NCI-H345 treated with DMSO at 0.1 percent for 48 hours (cell line): ENCODE measurements at regions not wholly inside any gene's neighbourhood (a gene's known extent, or its start where the extent isn't known, plus 50 kb on each side); places are given as distances from the start of the nearest gene placed in this dataset.
A peak's percentile ranks its signal among the peaks of the same experiment; 100 is the strongest.

Experiments used
- DNase-seq: peaks from one replicate; lab custom pipeline; 2025; ENCODE audit not compliant: unreplicated experiment; lab: John Stamatoyannopoulos, UW

GRCh38 chr4:62913065-62913464, 1496.2 kb downstream of the TECRL start:
- DNase-seq, result no peak

GRCh38 chr4:62912531-62912930, 1496.7 kb downstream of the TECRL start:
- peak; percentile 46 for DNase-seq

GRCh38 chr4:62909238-62909637, 1500.0 kb downstream of the TECRL start:
- no peak for DNase-seq

GRCh38 chr4:62901101-62901500, 1508.1 kb downstream of the TECRL start:
- DNase-seq, result no peak

- DNase-seq, result no peak
These were observed 1509.4 kb downstream of the TECRL start for GRCh38 chr4:62899646-62900364.

GRCh38 chr4:62898115-62898514, 1511.1 kb downstream of the TECRL start:
- no peak for DNase-seq

GRCh38 chr4:62896721-62897120, 1512.5 kb downstream of the TECRL start:
- no peak for DNase-seq

- DNase-seq, result no peak
These were observed 1527.3 kb downstream of the TECRL start for GRCh38 chr4:62881901-62882300.

- DNase-seq, result no peak
These were observed 1528.0 kb downstream of the TECRL start for GRCh38 chr4:62881210-62881609.

- no peak for DNase-seq
These were observed 1536.4 kb downstream of the TECRL start for GRCh38 chr4:62872856-62873255.

- no peak for DNase-seq
These were observed 1538.2 kb downstream of the TECRL start for GRCh38 chr4:62871078-62871477.

- DNase-seq, result no peak
These were observed 1538.8 kb downstream of the TECRL start for GRCh38 chr4:62870451-62870850.

GRCh38 chr4:62865261-62865660, 1544.0 kb downstream of the TECRL start:
- no peak for DNase-seq

GRCh38 chr4:62849696-62850095, 1559.6 kb downstream of the TECRL start:
- DNase-seq, result no peak

GRCh38 chr4:62835631-62836030, 1573.6 kb downstream of the TECRL start:
- no peak for DNase-seq

GRCh38 chr4:62822306-62822705, 1586.9 kb downstream of the TECRL start:
- no peak for DNase-seq

GRCh38 chr4:62816566-62816965, 1592.7 kb downstream of the TECRL start:
- DNase-seq, result no peak

GRCh38 chr4:62814510-62815047, 1594.7 kb downstream of the TECRL start:
- DNase-seq, result no peak

GRCh38 chr4:62806816-62807215, 1602.4 kb downstream of the TECRL start:
- no peak for DNase-seq

- DNase-seq, result no peak
These were observed 1603.9 kb downstream of the ADGRL3 start for GRCh38 chr4:62804075-62804474.

GRCh38 chr4:62797221-62797620, 1597.1 kb downstream of the ADGRL3 start:
- DNase-seq, result no peak

- no peak for DNase-seq
These were observed 1591.3 kb downstream of the ADGRL3 start for GRCh38 chr4:62791386-62791785.

GRCh38 chr4:62771983-62772557, 1571.9 kb downstream of the ADGRL3 start:
- no peak for DNase-seq
